Inferior parietal cortex (tissue), 1 donor: ENCODE measurements at regions not wholly inside any gene's neighbourhood (a gene's known extent, or its start where the extent isn't known, plus 50 kb on each side); places are given as distances from the start of the nearest gene placed in this dataset.

Source experiments
- DNase-seq: peaks from one replicate; pipeline ENCODE4 v3.0.0-alpha.2; 2016; ENCODE audit errors: extremely low spot score

DNA sequence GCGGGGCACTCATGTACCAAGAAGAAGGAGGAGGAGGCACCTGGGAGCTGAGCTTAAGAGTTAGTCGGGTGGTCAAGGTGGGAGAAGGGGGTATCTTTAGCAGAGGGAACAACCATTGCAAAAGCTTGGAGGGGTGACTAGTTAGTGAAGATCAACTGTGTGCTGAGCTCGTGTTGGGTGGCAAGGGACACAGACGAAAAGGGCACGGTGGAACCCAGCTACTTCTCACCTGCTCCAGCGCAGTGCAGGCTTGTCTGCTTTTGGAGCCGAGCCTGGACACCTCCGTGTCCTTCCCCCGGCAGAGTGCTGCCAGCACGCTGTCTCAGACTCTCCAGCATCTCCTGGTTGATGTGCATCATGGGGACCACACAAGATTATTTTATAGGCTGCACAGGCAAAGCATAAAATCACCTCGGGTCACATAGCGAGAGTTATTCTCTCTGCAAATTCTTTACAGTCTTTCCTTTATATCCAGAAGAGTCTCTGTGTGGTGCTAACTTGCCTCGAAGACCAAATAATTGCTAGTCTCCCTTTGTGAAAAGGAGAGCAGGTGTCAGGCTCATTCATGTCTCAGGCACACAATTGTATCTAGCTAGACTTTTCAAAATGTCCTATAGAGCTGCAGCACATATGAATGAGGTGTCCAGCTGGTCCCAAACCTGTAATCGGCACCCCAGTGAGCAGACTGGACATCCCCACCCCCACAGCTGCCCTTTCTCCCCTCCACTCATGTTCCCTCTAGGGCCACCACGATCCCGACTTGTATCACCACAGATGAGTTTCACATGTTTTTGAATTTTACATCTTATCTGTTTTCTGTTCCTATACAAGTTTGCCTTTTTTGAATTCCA is 123.4 kb downstream of the CEBPB start:
- no peak for DNase-seq

DNA sequence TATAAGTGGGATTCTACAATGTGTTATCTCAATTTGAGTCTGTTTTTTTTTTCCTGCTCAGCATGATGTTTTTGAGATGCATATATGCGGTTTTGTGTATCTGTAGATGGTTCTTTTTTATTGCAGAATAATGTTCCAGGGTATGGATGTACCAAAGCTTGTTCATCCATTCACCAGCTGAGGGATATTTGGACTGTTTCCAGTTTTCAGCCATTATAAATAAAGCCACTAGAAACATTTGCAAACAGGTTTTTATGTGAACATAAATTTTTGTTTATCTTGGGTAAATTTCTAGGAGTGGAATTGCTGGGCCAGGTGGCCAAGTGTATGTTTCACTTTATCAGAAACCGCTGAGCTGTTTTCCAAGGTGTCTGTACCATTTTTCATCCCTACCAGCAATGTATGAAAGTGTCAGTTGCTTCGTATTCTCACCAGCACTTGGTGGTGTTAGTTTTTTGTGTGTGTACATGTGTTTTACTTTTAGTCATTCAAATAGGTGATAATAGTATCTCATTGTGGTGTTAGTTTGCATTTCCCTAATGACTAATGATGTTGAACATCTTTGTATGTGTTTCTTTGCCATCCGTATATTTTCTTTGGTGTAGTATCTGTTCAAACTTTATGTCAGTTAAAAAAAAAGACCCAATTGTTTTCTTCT is 124.2 kb downstream of the CEBPB start:
- no peak for DNase-seq

GRCh38 chr20:50315586-50316551 is 125.2 kb downstream of the CEBPB start:
- no peak for DNase-seq

GRCh38 chr20:50317116-50317515 is 126.5 kb downstream of the CEBPB start:
- no peak for DNase-seq

DNA sequence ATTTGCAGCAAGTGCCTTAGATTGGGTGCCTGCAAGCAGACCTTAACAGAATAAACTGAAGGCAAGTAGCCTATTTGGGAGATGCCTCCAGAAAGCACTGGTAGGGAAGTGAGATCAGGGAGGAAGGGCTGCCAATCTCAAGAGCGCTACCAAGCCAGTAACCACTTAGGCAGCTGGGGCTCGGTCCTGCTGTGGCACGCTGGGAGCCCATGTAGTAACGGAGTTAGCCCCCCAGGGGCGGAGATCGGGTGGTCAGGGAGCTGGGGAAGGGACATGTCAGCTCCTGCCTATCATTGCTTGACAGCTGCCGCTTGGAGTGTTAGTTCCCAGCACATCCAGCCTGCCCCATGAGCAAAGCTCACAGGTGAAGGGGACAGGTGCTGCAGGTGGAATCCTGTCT is 127.0 kb downstream of the CEBPB start:
- DNase-seq = no peak

GRCh38 chr20:50318710-50319109 is 128.1 kb downstream of the CEBPB start:
- DNase-seq = no peak

- no peak for DNase-seq
Observed at GRCh38 chr20:50320005-50320900, 129.6 kb downstream of the CEBPB start.

- no peak for DNase-seq
Observed at GRCh38 chr20:50320901-50321796, 130.5 kb downstream of the CEBPB start.

DNA sequence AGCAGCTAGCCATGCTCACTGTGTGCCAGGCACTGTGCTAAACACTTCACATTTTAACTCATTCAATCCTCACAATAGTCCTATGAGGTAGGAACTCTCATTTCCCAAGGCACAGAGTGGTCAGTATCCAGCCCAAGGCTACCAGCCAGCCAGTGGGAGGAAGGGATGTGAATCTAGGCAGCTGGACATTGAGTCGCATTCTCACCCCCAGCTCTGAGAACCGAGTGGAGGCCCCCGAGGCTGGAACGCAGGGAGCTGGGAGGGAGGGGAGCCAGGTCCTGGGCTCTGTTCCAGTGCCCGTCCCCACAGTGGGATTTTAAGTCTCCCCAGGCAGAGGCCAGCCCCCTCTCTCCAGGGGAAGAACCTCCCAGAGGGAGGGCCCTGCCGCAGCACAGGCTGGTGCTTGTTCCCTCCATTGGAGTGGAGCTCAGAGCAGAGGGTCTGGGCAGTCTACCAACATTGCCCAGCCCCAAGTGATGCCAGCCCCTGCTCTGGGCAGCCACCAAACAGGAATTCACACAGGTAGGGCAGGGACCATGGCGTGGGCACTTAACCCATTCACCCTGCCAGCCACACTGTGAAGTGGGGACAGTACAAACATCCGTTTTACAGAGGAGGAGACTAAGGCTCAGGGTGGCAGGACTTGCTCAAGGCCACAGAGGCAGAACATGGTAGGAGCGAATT is 131.3 kb downstream of the CEBPB start:
- no peak for DNase-seq

DNA sequence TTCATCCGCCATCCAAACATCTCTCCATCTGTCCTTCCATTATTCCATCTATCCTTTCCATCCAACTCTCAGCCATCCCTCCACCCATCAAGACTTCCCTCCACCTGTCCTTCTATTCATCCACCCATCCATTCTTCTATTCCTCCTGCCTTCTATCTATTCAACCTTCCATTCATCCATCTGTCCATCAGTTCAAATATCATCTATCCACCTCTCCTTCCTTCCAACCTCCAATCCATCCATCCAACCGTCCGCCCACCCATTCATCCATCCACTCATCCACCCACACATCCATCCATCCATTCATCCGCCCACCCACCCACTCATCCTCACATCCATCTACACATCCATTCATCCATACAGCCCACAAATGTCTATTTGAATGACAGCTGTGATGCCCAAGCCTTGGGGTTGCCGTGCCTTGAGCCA is 132.1 kb downstream of the CEBPB start:
- DNase-seq = no peak

- DNase-seq = no peak
Observed at GRCh38 chr20:50323209-50323608, 132.6 kb downstream of the CEBPB start.

GRCh38 chr20:50323777-50324775 is 133.4 kb downstream of the CEBPB start:
- DNase-seq = no peak

DNA sequence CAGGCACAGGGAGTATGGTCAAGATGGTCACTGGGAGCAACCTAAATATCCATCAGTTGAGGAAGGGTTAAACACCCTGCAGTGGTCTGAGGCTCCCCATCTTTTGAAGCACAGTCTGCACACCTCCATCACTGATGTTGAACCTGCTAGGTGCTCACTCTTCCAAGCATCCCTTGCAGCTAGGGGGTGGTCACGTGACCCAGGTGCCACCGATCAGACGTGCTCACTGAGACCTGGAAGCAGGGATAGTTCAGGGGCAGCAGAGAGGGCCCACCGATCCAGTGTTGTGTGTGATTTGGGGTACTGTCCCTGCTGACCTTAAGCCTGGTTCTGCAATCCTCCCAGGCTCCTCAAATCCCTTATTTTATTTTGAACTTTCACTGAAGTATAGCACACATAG is 134.6 kb downstream of the CEBPB start:
- DNase-seq = no peak

GRCh38 chr20:50325651-50326050 is 135.0 kb downstream of the CEBPB start:
- DNase-seq = no peak

DNA sequence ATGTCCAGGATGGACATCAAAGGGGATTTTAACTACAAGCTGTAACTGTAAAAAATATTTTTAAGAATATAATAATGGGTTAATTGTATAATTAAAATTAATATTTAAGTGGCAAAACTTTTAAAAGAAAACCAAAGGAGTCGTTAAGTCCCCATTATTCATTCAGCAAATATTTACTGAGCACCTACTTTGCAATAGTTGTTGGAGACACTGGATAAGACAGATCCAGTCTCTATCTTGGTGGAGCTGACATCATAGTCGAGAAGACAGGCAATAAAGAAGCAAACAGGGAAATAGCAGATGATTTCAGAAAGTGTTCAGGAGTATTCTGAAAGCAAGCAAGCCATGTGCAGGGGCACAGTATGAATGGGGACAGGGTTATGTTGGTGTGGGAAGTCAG is 137.0 kb downstream of the CEBPB start:
- DNase-seq = no peak

GRCh38 chr20:50328222-50328979 is 137.8 kb downstream of the CEBPB start:
- no peak for DNase-seq
